ENCODE measurements at regions not wholly inside any gene's neighbourhood (a gene's known extent, or its start where the extent isn't known, plus 50 kb on each side); places are given as distances from the start of the nearest gene placed in this dataset.
"Not testable (repeated sequence)": the region's sequence is repeated elsewhere in the genome, so short reads cannot be mapped to it uniquely, and the experiment has no call there.

GRCh38 chr14:57150449-57150848 is 118.3 kb downstream of the EXOC5 start:
- Histone ChIP-seq H3K4me3 (no peak overlapping the region), H3K27me3 (no peaks in the 10 kb centered on the region), H3K4me1 (no peaks in the 10 kb centered on the region), H3K36me3 (no peaks in the 10 kb centered on the region), H3K9me3 (no peaks in the 10 kb centered on the region), H3K27ac (no peak overlapping the region)
- DNase-seq = no peak
- TF ChIP-seq CTCF (IDR thresholded peaks at IDR 0.05) = no peak
- no peak for TF ChIP-seq POLR2A (IDR thresholded peaks at IDR 0.05)

GRCh38 chr14:57139173-57139572 is 129.5 kb downstream of the EXOC5 start:
- Histone ChIP-seq H3K4me3 (no peak overlapping the region), H3K27me3 (no peaks in the 10 kb centered on the region), H3K27ac (no peak overlapping the region), H3K4me1 (no peaks in the 10 kb centered on the region), H3K36me3 (no peaks in the 10 kb centered on the region), H3K9me3 (no peaks in the 10 kb centered on the region)
- TF ChIP-seq CTCF (IDR thresholded peaks at IDR 0.05) (no peak), POLR2A (IDR thresholded peaks at IDR 0.05) (no peak)
- no peak for DNase-seq

- H3K9me3 ChIP-seq = no peaks in the 10 kb centered on the region
- H3K27me3 ChIP-seq = no peaks in the 10 kb centered on the region
- no peaks in the 10 kb centered on the region for H3K4me1 ChIP-seq
- no peak overlapping the region for H3K4me3 ChIP-seq
- no peaks in the 10 kb centered on the region for H3K36me3 ChIP-seq
- no peak for DNase-seq
- no peak overlapping the region for H3K27ac ChIP-seq
- no peak for TF ChIP-seq CTCF (IDR thresholded peaks at IDR 0.05)
- no peak for TF ChIP-seq POLR2A (IDR thresholded peaks at IDR 0.05)
Observed at GRCh38 chr14:57136669-57137328, 131.9 kb downstream of the EXOC5 start.

DNA sequence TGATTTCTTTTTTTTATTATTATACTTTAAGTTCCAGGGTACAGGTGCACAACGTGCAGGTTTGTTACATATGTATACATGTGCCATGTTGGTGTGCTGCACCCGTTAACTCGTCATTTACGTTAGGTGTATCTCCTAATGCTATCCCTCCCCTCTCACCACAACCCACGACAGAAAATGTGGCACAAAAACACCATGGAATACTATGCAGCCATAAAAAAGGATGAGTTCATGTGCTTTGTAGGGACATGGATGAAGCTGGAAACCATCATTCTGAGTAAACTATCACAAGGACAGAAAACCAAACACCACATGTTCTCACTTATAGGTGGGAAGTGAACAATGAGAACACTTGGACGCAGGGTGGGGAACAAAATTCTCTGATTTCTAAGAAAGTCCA is 140.9 kb downstream of the EXOC5 start:
- not testable (repeated sequence) for H3K9me3 ChIP-seq, H3K4me3 ChIP-seq, H3K27ac ChIP-seq, H3K4me1 ChIP-seq, H3K36me3 ChIP-seq, DNase-seq, H3K27me3 ChIP-seq

DNA sequence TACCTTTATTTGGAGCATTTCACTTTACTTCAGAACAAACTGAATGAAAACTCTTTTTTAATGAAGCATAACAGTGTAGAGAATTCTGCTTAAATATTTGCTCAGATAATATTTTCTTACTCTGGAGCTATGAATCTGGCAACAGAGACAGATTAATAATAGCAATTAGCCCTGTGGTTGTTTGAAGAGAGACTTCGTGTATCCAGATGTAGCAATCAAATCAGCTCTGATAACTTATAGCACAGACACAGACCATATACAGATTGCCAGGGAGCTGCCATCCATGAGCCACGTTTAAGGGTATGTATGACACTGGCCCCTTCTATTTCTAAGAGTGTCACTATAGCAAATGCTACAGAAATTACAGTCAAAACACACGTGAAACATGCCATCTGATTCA is 146.6 kb downstream of the EXOC5 start:
- Histone ChIP-seq H3K4me3 (no peak overlapping the region), H3K9me3 (no peaks in the 10 kb centered on the region), H3K4me1 (no peaks in the 10 kb centered on the region), H3K27ac (no peak overlapping the region), H3K36me3 (no peaks in the 10 kb centered on the region), H3K27me3 (no peaks in the 10 kb centered on the region)
- TF ChIP-seq POLR2A (IDR thresholded peaks at IDR 0.05) = no peak
- no peak for TF ChIP-seq CTCF (IDR thresholded peaks at IDR 0.05)
- no peak for DNase-seq

DNA sequence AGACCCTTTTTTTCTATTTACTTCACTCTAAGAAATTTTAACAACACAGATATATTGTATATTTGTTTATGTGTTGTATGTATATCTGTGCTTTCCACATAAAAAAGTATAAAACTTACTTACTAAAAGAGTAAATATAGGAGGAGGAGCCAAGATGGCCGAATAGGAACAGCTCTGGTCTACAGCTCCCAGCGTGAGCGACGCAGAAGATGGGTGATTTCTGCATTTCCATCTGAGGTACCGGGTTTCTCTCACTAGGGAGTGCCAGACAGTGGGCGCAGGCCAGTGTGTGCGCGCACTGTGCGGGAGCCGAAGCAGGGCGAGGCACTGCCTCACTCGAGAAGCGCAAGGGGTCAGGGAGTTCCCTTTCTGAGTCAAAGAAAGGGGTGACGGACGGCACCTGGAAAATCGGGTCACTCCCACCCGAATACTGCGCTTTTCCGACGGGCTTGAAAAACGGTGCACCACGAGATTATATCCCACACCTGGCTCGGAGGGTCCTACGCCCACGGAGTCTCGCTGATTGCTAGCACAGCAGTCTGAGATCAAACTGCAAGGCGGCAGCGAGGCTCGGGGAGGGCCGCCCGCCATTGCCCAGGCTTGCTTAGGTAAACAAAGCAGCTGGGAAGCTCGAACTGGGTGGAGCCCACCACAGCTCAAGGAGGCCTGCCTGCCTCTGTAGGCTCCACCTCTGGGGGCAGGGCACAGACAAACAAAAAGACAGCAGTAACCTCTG is 156.5 kb downstream of the EXOC5 start:
- H3K27me3 ChIP-seq, H3K27ac ChIP-seq: not testable (repeated sequence)

DNA sequence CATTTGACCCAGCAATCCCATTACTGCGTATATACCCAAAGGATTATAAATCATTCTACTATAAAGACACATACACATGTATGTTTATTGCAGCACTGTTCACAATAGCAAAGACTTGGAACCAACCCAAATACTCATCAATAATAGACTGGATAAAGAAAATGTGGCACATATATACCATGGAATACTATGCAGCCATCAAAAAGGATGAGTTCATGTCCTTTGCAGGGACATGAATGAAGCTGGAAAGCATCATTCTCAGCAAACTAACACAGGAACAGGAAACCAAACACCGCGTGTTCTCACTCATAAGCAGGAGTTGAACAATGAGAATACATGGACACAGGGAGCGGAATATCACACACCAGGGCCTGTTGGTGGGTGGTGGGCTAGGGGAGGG is 158.3 kb downstream of the EXOC5 start:
- H3K9me3 ChIP-seq, H3K27me3 ChIP-seq, H3K4me3 ChIP-seq, H3K27ac ChIP-seq, H3K4me1 ChIP-seq, DNase-seq, H3K36me3 ChIP-seq: not testable (repeated sequence)

More for the DNA sequence above, 156.5 kb downstream of the EXOC5 start:
- not testable (repeated sequence) for H3K36me3 ChIP-seq, H3K4me3 ChIP-seq, H3K9me3 ChIP-seq, DNase-seq, H3K4me1 ChIP-seq

Data from Peyer's patch (tissue), 4 donors.